ENCODE measurements at regions not wholly inside any gene's neighbourhood (a gene's known extent, or its start where the extent isn't known, plus 50 kb on each side); places are given as distances from the start of the nearest gene placed in this dataset.

- no peak overlapping the region for H2AFZ ChIP-seq (ENCODE audit: insufficient read depth, low read depth, low read length, poor library complexity, severe bottlenecking)
- H4K20me1 ChIP-seq (ENCODE audit: insufficient read depth, low read length), result no peaks in the 10 kb centered on the region
- H3K9me3 Mint-ChIP-seq, result peaks cover 1 to 16% (median 14%) of the 10 kb centered on the region in 7 donors
- H3K27ac Mint-ChIP-seq, result no peak overlapping the region
- H3K36me3 ChIP-seq (replicated peaks in 1 of 2; ENCODE audit: control insufficient read depth in 1 of 2, insufficient read depth in 2 of 2, low read length in 2 of 2), result no peaks in the 10 kb centered on the region
- no peak overlapping the region for H3K27ac ChIP-seq (ENCODE audit: low read depth in 1 of 2, low read length in 2 of 2)
- no peak overlapping the region for H3K4me2 ChIP-seq (replicated peaks; ENCODE audit: extremely low read depth, low read length, poor library complexity, severe bottlenecking)
- H3K9me3 ChIP-seq (replicated peaks in 1 of 2; ENCODE audit: control insufficient read depth in 1 of 2, insufficient read depth in 1 of 2, low read length in 2 of 2), result peaks cover 17% of the 10 kb centered on the region in 2 donors
- no peaks in the 10 kb centered on the region for H3K4me1 ChIP-seq (ENCODE audit: control insufficient read depth in 1 of 2, insufficient read depth in 2 of 2, low read length in 2 of 2)
- no peaks in the 10 kb centered on the region for H3K36me3 Mint-ChIP-seq
- WGBS (ENCODE audit: insufficient coverage), result 40% methylated on average over 1 of the region's 2 CpGs
- H3K79me2 ChIP-seq (ENCODE audit: insufficient read depth, low read length), result no peaks in the 10 kb centered on the region
- no peak overlapping the region for H3K9ac ChIP-seq (ENCODE audit: insufficient read depth, low read length, poor library complexity, severe bottlenecking)
- no peaks in the 10 kb centered on the region for H3K27me3 ChIP-seq (ENCODE audit: control insufficient read depth in 2 of 2, insufficient read depth in 2 of 2, low read length in 2 of 2)
- no peak for DNase-seq
- H3K4me1 Mint-ChIP-seq, result no peaks in the 10 kb centered on the region
- no peak overlapping the region for H3K4me3 Mint-ChIP-seq
- intact Hi-C loops (cut with micrococcal nuclease), result no loop called here
- no peak for TF ChIP-seq CTCF (IDR thresholded peaks at IDR 0.05)
- no peak overlapping the region for H3K4me3 ChIP-seq (replicated peaks in 1 of 3; ENCODE audit: low read depth in 2 of 3, low read length in 3 of 3)
- H3K27me3 Mint-ChIP-seq (ENCODE audit: low read depth in 3 of 3), result no peaks in the 10 kb centered on the region
Observed at GRCh38 chr11:97078443-97078842, 688.6 kb downstream of the JRKL start.

GRCh38 chr11:97079244-97079643 lies 689.4 kb downstream of the JRKL start:
- H2AFZ ChIP-seq (ENCODE audit: insufficient read depth, low read depth, low read length, poor library complexity, severe bottlenecking), result no peak overlapping the region
- no peak overlapping the region for H3K4me3 Mint-ChIP-seq
- peaks cover 0 to 11% (median 7%) of the 10 kb centered on the region in 7 donors for H3K9me3 Mint-ChIP-seq
- H3K9me3 ChIP-seq (replicated peaks in 1 of 2; ENCODE audit: control insufficient read depth in 1 of 2, insufficient read depth in 1 of 2, low read length in 2 of 2), result peaks cover 11% of the 10 kb centered on the region in 2 donors
- H3K4me1 Mint-ChIP-seq, result no peaks in the 10 kb centered on the region
- no peak overlapping the region for H3K27ac Mint-ChIP-seq
- H3K27me3 Mint-ChIP-seq (ENCODE audit: low read depth in 3 of 3), result no peaks in the 10 kb centered on the region
- no peak overlapping the region for H3K27ac ChIP-seq (ENCODE audit: low read depth in 1 of 2, low read length in 2 of 2)
- DNase-seq, result no peak
- no peak overlapping the region for H3K4me3 ChIP-seq (replicated peaks in 1 of 3; ENCODE audit: low read depth in 2 of 3, low read length in 3 of 3)
- no peaks in the 10 kb centered on the region for H3K36me3 ChIP-seq (replicated peaks in 1 of 2; ENCODE audit: control insufficient read depth in 1 of 2, insufficient read depth in 2 of 2, low read length in 2 of 2)
- no peaks in the 10 kb centered on the region for H4K20me1 ChIP-seq (ENCODE audit: insufficient read depth, low read length)
- no peaks in the 10 kb centered on the region for H3K27me3 ChIP-seq (ENCODE audit: control insufficient read depth in 2 of 2, insufficient read depth in 2 of 2, low read length in 2 of 2)
- H3K4me1 ChIP-seq (ENCODE audit: control insufficient read depth in 1 of 2, insufficient read depth in 2 of 2, low read length in 2 of 2), result no peaks in the 10 kb centered on the region
- no peak for TF ChIP-seq CTCF (IDR thresholded peaks at IDR 0.05)
- H3K4me2 ChIP-seq (replicated peaks; ENCODE audit: extremely low read depth, low read length, poor library complexity, severe bottlenecking), result no peak overlapping the region
- no peaks in the 10 kb centered on the region for H3K79me2 ChIP-seq (ENCODE audit: insufficient read depth, low read length)
- H3K36me3 Mint-ChIP-seq, result no peaks in the 10 kb centered on the region
- H3K9ac ChIP-seq (ENCODE audit: insufficient read depth, low read length, poor library complexity, severe bottlenecking), result no peak overlapping the region
- intact Hi-C loops (cut with micrococcal nuclease), result no loop called here

Data from CD14-positive monocyte (primary cell).